Activated CD4-positive, alpha-beta T cell treated with anti-CD3 and anti-CD28 coated beads for 24 hours (primary cell): ENCODE measurements at regions not wholly inside any gene's neighbourhood (a gene's known extent, or its start where the extent isn't known, plus 50 kb on each side); places are given as distances from the start of the nearest gene placed in this dataset.

Experiments
- DNase-seq, 2 donors: peaks; one replicate each; pipeline ENCODE4 v3.0.0-alpha.2; 2020; ENCODE audit warnings: low read depth in 2 of 2

DNA sequence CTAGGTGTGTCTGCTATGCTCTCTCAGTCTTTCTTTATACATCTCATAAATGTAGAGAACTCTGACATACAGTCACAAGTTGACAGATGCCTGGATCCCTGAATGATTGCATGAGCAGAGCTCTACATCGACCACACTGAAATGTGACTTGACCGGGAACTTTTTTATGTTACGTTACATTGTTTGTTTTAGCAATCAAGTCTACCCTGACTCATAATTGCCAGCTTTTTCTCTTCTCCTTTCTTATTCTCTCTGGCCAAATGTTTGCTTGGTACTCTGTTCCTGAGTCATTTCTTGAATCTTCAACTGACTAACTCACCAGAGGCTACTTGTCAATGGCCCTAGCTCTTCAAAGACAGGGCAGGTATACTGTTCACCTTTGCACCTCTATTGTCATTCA lies 213.6 kb upstream of the DTNBP1 start:
- DNase-seq: no peak

DNA sequence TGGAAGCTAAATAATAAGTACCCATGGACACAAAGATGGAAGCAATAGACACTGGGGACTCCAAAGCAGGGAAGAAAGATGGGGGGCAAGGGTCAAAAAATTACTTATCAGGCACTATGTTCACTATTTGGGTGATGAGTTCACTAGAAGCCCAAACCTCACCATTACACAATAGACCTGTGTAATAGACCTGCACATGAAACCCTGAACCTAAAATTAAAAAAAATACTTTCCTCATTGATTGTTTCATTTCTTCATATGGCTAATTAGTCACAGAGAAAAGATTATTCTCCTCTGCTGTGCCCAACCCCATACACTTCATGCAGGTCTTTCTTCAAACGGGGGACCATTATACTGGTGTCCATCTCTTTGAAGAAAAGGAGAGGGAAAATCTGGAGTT lies 213.0 kb upstream of the DTNBP1 start:
- DNase-seq: no peak

DNA sequence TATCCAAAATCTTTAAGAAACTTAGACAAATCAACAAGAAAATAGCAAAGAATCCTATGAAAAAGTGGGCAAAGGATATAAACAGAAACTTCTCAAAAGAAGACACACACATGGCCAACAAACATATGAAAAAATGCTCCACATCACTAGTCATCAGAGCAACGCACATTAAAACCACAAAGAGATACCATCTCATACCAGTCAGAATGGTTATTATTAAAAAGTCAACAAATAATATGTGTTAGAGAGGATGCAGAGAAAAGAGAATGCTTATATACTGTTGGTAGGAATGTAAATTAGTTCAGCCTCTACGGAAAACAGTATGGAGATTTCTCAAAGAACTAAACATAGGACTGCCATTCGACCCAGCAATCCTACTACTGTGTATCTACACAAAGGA lies 212.0 kb upstream of the DTNBP1 start:
- no peak for DNase-seq

DNA sequence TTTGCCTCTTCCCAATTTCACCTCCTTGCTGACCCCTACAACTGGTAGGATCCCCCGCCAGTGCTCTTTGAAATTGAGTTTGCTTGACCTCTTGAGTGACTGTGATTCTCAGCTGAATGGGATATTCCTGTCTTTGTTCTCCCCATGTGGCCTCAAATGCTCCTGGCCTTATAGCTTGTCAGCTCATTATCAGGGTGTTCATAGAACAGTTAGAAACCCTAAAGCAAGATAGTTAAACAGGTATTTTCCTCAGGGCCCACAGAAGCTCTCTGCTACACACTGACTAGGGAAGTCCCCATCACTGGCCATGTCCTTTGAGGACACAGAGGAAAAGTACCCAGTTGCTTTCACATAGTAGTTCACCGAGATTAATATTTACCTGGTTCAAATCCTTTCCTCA lies 211.5 kb upstream of the DTNBP1 start:
- DNase-seq: no peak

DNA sequence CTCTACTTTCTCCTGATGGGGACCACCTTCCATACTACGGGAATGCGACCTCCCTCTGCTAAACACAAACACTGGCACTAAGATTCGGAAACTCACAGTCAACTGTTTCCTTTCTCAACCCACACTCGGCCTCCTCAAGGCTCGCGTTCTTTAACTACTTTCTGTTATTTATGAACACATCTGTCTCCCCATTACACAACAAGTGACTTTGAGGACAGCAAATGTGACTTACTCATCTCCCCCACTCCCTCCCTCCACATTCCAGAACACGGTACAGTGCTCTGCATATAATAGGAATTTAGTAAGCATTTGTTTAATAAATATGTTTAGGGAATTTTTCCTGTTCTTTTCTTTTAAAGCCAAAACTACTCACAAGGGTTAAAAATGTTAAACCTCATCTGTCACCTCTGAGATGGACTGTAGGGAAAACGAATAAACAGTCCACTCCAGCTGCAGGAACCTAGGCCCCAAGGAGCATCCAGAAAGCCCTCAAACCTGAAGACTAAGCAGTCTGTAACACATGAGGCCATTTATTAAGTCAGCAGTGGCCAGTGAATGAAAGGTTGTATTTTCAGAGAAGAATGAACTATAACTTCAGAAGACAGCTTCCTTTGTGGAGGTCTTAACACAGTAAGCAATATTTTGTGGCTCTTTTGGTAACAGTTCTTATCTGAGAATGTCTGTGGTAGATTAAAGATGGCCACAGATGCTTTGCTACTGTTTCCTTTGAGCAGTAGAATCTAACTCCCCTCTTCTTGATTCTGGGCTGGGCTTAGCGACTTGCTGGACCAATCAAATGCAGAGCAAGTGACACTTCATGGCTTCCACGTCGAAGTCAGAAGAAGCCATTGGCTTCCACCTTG lies 209.6 kb upstream of the DTNBP1 start:
- DNase-seq: no peak

DNA sequence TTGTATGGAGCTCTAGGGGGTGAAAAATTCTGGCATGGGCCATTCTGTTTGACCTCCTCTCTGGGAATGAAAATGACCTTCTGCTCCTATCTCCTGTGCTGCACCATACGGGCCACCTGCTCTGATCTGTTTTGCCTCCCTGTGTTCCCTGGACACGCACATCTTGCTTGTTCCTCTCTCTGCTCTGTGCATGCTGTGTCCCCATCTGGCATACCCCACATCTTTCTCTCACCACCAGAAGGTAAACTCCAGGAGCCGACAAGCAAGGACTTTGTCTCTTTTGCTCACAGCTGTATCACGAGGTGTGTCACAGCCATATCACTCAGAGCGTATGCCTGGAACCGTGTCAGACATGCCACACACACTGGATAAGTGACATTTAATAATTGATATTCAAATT lies 208.4 kb upstream of the DTNBP1 start:
- DNase-seq: no peak

DNA sequence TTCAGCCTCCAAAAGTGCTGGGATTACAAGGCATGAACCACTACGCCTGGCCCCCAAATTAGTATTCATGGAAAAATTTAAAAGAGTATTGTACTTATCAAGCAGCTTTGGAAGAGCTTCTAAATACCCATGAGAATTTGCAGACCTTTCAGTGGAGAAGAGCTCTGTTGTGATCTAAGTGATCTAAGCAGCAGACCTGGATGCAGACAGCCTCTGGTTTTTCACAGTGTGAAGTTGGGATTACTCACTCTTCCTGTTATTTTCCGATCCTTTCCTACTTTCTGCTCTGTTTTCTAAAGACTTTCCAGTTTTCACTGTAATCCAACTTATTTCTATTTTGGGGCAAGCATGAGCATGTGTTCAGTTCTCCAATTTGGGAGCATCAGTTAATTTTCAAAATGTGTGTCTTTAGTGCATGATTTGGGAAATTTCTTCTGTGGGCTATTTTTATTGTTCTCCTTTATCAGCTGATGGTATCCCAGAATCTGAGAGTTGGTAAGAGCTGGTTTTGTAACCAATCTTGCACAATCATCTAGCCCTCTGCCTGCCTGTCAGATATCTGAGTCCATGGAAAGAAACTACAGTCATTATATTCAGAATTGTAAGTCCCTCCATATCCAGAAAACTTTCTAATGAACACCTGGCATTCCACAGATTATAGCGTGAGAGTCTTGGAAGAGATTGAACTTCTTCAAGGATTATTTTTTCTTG lies 207.7 kb upstream of the DTNBP1 start:
- DNase-seq: no peak

DNA sequence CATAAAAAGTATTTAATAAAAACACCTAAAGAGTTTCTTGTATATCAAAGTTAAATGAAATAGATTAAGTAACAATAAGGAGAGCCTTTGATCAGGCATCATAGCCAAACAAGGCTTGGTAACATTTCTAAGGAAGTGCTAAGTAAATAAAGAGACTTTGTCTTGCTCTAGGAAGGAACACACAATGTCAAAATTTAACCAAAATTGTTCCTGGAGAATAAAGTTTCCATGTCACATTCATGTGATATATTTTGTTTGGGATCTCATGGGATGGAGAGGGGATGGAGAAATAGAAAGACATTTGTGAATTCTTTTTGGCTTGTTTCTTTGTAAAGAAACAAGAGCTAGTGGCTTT lies 201.9 kb upstream of the DTNBP1 start:
- no peak for DNase-seq

DNA sequence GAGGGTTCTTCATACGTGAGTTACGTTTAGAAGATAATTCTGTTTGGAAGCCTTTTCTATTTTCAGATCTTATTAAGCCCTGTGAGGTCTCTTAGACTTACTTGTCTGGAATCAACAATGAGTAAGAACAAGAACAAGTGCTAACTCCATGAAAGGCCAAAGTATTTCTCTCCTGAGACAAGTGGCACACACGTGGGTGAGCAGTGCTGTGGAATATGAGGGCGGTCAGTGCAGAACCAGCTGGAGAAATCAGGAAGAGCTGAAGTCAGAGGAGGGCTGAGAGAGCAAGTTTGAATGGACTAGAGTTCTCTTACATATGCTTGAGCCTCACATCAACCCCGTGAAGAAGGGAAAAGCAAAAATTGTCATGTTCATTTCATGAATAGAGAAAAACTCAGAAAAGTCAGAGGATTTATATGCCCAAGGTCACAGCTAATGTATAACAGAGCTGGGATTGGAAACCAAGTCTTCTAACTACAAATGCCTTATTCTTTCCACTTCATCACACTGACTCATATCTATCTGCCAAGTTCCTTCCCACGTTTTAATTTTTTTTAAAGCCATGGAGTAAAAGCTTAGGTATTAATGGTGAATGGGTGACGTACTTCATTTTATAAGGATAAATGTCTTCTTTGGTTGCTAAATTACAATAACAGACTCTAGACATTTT lies 201.3 kb upstream of the DTNBP1 start:
- no peak for DNase-seq

DNA sequence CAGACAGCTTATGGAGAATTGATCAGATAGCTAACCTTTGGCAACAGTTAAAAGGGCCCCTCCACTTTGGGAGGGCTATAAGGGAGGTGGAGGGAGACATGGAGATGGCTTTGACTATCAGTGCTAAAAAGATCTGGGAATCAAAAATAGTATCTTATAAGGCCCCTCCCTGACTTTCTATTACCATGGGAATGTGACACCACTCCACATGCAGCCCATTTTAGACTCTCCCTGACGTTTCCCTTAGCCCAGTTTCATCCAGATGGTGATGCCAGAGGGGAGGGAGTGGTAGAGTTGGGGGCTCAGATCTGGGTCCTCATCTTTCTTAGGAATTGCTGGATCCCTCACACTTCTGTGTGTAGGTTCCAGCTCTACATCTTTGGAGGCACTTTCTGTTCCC lies 200.0 kb upstream of the DTNBP1 start:
- DNase-seq: no peak

DNA sequence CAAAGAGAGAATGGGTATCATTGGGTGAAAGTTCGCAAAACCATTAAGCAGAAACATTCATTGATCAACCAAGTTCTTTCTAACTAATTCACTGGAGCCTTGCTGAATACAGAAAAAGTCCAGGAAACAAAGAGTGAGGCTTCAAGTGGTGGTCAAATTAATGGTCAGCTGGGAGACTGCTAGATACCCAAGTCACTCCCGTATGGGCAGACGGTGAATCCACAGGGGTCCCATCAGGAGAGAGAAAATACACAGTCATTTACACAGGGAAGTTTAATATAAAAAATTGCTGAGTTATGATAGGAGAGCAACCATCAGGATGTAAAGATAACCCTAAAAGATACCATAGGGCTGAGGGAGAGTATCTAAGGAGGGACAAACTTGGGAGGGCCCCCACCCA lies 198.7 kb upstream of the DTNBP1 start:
- DNase-seq: no peak

DNA sequence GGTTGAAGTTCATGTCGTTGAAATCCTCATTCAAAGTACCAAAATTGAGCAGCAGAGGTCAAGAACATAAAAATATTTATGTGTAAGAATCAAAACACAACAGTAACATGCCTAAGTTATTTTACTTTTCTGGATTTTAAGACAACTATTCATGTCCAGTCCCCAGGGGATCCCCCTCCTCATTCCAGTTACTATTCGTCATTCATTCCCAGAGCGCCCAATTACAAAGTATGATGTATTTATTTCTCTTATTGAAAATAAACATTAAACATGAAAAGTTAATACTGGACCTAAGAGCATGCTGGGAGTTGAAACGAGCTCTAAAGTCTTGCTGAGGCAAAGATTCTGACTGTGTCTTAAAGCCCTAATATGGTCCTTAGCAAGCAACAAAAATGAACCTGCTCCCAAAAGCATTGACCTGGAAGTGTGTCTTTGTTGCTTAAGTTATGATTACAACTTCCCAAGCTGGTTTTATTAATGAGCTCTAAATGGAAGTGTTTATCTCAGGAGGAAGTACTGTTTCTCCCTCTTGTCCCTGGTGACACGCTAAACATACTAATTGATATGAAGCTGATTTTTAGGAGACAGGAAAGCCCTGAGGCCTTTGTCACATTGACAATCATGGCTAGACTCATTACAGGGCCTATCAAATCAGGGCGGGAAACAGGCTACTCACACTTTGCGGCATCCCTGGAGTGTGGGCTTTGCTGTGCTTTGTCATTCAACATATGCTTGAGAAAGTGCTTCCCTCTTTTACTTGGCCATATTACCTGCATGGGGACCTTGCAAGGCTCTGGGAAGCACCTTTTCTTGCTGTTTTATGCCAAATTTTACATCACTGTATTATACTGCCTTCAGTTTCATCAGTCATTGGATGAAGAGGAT lies 192.2 kb upstream of the DTNBP1 start:
- DNase-seq: no peak

DNA sequence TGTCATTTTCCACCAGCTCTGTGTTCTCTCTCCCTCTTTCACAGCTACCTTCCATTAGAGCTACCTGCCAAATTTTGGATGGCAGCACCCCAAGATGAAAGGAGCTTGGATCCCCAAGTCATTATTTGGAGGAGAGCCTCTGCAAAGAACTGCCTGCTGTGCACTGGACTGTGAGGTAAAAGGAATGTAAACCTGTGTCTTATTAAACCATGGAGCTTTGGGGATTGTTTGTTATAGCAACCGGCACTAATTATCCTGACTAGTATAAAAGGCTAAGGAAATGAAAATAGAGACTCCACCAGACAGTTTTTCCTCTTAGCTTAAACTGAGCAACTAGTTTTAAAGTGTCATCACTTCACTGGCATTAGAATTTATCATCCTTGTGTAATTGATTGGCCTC lies 191.6 kb upstream of the DTNBP1 start:
- no peak for DNase-seq

DNA sequence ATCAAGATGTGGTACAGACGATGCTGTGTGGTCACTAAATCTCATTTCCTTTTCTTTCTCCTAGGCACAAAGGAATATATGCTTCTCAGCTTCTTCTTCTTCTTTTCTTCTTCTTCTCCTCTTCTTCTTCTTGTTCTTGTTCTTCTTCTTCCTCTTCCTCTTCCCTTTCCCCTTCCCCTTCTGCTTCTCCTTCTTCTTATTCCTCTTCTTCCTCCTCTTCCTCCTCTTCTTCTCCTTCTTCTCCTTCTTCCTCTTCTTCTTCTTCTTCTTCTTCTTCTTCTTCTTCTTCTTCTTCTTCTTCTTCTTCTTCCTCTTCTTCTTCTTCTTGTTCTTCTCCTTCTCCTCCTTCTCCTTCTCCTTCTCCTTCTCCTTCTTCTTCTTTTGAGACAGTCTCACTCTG lies 190.4 kb upstream of the DTNBP1 start:
- DNase-seq: no peak

DNA sequence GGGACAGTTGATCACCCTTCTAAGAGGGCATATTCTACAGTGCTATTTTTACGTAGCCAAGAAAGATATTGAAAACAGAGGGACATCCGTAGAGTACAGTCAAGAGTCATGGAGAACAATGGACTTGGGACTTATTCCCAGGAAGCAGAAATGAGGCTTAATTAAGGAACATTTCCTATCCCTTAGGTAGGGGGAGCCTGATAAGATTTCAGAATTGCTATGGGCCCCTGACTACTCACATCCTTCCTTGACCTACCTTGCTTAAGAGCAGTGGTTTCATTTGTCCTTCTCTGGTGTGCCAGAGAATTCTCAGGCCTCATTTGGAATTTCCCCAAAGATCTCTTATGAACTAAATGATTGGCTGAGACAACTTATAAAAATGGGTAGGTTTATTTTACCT lies 189.5 kb upstream of the DTNBP1 start:
- DNase-seq: no peak

DNA sequence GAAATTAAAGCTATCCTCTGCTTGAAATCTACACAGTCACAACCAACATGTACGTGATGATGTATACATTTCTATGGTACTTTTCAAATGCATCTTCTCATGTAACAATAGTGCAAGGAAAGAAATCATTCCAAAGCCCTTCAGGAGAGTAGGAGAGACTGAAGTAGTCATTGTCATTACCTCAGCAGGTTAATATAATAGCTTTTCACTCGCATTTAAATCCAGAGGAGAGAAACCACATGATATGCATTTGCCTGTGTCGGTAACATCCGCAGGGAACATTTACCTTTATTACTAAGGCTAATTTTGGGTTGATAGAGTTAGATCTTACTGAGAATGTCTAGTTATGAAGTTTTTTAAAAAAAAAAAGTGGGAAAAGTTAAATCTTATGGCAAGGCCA lies 186.6 kb upstream of the DTNBP1 start:
- DNase-seq: no peak

DNA sequence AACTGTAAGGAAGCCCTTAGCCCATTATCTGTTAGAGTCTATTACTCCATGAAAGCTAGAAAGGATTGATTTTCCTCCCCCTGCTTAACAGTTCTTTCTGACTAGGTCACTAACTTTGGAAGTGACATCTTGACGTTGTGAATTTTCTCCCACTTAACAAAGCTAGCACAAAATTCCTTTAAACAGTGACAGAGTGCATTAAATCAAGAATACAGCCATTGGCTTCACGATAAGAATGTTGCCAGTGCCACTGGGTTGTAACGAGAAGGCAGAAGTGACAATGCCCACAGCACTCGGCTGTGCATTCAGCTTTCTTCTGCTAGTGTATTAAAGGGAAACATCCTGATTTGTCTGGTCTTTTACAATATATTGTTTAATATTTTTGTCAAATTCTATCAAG lies 182.7 kb upstream of the DTNBP1 start:
- no peak for DNase-seq

DNA sequence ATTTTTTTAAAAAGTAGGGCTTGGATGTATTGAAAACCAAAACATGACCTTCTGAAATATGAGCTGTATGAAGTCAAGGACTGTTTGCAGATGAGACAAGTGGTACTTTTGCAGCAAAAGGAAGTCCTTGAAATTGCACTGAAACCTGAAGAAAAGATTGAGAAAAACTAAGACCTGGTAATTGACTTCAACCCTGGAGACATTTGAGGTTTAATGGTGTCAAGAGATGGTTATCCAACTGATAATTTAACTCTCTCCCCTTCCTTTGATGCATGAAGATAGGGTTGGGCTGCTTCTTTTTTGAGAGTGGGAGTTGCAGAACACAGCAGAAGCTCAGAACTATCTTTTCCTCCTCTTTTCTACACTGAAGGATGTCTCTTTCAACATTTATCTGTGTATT lies 180.9 kb upstream of the DTNBP1 start:
- DNase-seq: no peak

DNA sequence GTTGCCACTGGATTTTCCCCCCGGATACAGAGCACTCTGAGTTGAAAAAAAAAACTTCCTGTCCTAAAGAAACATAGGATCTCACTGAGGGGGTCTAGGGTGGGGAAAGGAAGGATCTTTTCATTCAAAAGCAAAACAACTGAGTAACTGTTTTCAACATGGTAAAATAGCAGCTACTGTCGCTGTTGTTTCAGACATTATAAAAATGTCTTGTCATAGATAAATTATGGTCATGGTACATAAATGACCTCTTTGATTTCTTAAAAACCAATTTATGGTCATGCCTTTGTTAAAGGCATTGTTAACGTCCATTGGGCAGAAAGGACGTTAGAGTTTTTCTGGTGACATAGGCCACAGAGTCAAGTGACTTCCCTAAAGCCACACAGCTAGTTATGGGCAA lies 180.4 kb upstream of the DTNBP1 start:
- no peak for DNase-seq

DNA sequence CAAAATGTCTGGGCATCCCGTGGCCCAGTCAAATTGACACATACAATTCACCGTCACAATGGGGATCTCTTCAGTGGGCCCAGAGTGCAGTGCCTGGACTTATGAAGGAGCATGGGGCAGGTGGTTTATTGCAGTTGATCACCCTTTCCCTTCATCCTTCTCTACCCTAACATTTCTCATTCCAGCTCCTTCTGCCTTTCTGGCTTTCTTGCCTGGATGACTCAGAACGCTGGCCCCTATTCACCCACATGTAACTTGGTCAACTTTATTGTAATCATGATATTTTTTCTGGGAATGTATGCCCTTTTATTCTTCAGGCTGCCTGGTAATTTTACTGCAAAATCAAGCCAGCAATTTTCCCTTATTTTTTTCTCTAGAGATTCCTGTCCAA lies 179.9 kb upstream of the DTNBP1 start:
- DNase-seq: no peak

DNA sequence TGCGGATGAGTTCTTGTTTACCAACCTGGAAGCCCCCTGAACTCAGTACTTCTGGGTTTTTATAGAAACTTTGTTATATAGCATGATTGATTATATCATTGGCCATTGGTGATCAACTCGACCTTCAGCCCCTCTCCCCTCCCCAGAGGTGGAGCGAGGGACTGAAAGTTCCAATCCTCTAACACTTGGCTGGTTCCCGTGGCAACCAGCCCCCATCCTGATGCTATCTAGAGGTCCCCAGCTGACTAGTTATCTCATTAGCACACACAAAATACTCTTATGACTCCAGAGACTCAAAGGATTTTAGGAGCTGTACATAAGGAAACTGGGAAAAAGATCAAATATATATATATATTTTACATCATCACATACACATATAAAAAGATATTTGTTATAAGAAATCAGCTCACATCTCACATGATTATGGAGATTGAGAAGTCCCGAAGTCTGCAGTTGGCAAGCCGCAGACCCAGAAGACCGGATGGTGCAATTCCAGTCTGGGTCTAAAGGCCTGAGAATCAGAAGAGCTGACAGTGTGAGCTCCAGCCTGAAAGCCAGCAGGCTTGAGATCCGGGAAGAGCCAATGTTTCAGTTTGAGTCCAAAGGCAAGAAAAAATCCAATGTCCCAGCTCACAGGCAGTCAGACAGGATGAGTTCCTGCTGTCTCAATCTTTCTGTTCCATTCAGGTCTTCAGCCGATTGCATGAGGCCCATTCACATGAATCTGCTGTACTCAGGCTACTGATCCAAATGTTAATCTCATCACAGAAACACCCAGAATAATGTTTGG lies 179.3 kb upstream of the DTNBP1 start:
- no peak for DNase-seq
